AG04450 (cell line): ENCODE measurements at regions not wholly inside any gene's neighbourhood (a gene's known extent, or its start where the extent isn't known, plus 50 kb on each side); places are given as distances from the start of the nearest gene placed in this dataset.

Source experiments
- CTCF ChIA-PET: fragments of 300-600, 350-600 bp; formaldehyde crosslinking; extraction: SDS; loops from one replicate; lab custom pipeline; 2022; ENCODE audit warnings: antibody characterized with exemption, inconsistent platforms; lab: Charles Lee
- POLR2A ChIA-PET: fragments of 350-600 bp; formaldehyde crosslinking; extraction: SDS; loops from one replicate; lab custom pipeline; 2021; ENCODE audit warnings: antibody characterized with exemption, inconsistent platforms; lab: Yijun Ruan, JAX
- DNase-seq: peaks from one replicate; pipeline ENCODE4 v3.0.0-alpha.2; 2011; ENCODE audit warnings: low read depth, low spot score
- H3K27ac ChIP-seq: one replicate; pipeline ENCODE4 v1.5.1; 2012; ENCODE audit warnings: low read depth, low read length, control low read depth
- H3K27me3 ChIP-seq: one replicate; pipeline ENCODE4 v1.6.0; 2012; ENCODE audit warnings: low read length; ENCODE audit not compliant: control insufficient read depth, insufficient read depth
- H3K4me3 ChIP-seq: 2 replicates; pipeline ENCODE4 v1.5.1; 2011; ENCODE audit warnings: mild to moderate bottlenecking, low read depth, low read length, control low read depth
- H3K9me3 ChIP-seq: 2 replicates; pipeline ENCODE4 v1.5.1; 2012; ENCODE audit warnings: low read length; ENCODE audit not compliant: control insufficient read depth, insufficient read depth
- TF ChIP-seq, protein P1 (sequence below): IDR thresholded peaks from 2 replicates; pipeline ENCODE4 v1.5.1; 2011; ENCODE audit warnings: low read depth, low read length, control low read depth, inconsistent platforms

DNA sequence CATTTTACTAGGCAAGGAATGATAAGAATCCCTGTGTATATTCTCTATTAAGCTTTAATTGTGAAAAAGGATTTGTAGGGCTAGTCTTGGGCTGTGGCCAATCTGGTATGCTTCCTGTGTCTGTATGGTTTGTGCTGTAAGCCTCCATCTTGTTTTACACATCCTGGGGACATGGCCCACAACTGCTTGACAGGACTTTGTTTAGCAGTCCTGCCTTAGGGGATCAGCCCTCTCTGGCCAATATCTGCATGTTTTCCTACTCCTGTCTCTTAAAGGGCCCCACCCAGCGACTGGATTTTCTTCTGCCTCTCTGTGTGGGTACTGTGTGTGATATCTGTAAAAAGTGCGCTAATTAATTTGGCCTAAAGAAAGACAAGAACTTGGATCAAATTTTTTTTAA is 813.2 kb downstream of the PLA2G4A start:
- Histone ChIP-seq H3K27me3 (no peaks in the 10 kb centered on the region), H3K4me3 (no peak overlapping the region), H3K27ac (no peak overlapping the region), H3K9me3 (peaks cover 3% of the 10 kb centered on the region; the same call in 1 of the 2 replicates)
- ChIA-PET CTCF (no interaction called here), POLR2A (no interaction called here)
- TF ChIP-seq, protein P1, sequence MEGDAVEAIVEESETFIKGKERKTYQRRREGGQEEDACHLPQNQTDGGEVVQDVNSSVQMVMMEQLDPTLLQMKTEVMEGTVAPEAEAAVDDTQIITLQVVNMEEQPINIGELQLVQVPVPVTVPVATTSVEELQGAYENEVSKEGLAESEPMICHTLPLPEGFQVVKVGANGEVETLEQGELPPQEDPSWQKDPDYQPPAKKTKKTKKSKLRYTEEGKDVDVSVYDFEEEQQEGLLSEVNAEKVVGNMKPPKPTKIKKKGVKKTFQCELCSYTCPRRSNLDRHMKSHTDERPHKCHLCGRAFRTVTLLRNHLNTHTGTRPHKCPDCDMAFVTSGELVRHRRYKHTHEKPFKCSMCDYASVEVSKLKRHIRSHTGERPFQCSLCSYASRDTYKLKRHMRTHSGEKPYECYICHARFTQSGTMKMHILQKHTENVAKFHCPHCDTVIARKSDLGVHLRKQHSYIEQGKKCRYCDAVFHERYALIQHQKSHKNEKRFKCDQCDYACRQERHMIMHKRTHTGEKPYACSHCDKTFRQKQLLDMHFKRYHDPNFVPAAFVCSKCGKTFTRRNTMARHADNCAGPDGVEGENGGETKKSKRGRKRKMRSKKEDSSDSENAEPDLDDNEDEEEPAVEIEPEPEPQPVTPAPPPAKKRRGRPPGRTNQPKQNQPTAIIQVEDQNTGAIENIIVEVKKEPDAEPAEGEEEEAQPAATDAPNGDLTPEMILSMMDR, result no peak
- no peak for DNase-seq

GRCh38 chr1:187645651-187646050 is 816.9 kb downstream of the PLA2G4A start:
- no peak for DNase-seq
- H3K9me3 ChIP-seq, result 0 out of 2 replicates have a peak, but pooled peaks cover 3% of the 10 kb centered on the region
- no peaks in the 10 kb centered on the region for H3K27me3 ChIP-seq
- TF ChIP-seq, protein P1, result no peak
- POLR2A ChIA-PET, result no interaction called here
- CTCF ChIA-PET, result no interaction called here
- H3K27ac ChIP-seq, result no peak overlapping the region
- no peak overlapping the region for H3K4me3 ChIP-seq

DNA sequence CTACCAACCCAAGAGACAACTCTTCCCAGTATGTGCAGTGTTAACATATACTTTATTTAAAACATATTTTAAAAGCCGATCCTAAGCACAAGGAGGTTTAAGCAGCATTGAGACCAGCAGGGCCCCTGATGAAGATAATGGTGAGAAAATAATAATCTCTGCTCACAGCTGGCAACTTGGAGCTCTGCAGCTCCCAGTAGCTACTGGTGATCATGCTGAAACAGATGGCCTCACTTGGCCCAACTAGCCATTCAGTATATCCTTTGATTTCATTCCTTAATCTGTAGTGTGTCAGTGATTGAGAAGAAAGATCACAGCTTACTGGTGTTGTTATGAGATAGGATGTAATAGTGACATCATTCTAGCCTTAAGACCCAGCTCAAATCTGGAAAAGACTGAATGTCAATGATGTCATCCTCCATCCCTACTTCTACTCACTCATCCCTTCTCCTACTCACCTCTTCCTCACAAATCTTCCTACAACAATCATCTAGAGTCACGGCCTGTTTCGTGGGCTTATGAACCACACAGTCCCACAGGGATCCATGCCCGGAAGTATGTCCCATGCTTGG is 817.9 kb downstream of the PLA2G4A start:
- TF ChIP-seq, protein P1, result no peak
- H3K4me3 ChIP-seq, result no peak overlapping the region
- no peaks in the 10 kb centered on the region for H3K27me3 ChIP-seq
- ChIA-PET CTCF (interaction anchor here (0.7 to 1.2 kb wide), 2 partner anchors 9 to 11 kb away, joined by 3 to 4 read pairs; no protein-coding TSS in a partner anchor), POLR2A (no interaction called here)
- no peaks in the 10 kb centered on the region for H3K9me3 ChIP-seq
- no peak overlapping the region for H3K27ac ChIP-seq
- DNase-seq, result no peak

DNA sequence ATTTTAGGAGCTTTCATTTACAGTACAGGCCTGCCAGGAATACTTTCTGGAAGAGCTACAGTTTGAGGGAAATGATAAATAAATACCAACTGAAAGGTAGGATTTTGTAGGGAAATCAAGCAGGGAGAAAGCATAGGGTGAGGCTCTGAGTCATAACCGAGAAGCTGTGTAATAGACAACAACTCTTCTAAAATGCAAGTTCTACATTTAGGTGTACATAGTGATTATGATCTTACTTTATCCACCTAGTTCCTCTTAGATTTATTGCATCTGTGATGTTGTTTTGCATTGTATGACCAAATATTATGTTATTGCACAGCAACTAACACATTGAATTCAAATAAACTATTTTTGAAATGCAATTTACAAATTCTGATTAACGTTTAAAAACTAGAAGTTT is 819.3 kb downstream of the PLA2G4A start:
- Histone ChIP-seq H3K4me3 (no peak overlapping the region), H3K27me3 (no peaks in the 10 kb centered on the region), H3K27ac (no peak overlapping the region), H3K9me3 (no peaks in the 10 kb centered on the region)
- TF ChIP-seq, protein P1, result no peak
- POLR2A ChIA-PET, result no interaction called here
- no peak for DNase-seq
- CTCF ChIA-PET, result no interaction called here

- Histone ChIP-seq H3K9me3 (no peaks in the 10 kb centered on the region), H3K27ac (no peak overlapping the region), H3K27me3 (no peaks in the 10 kb centered on the region), H3K4me3 (no peak overlapping the region)
- no peak for DNase-seq
- ChIA-PET CTCF (interaction anchor here (1.7 kb wide), 1 partner anchor 8 kb away, joined by 3 read pairs; no protein-coding TSS in a partner anchor), POLR2A (no interaction called here)
- TF ChIP-seq, protein P1, result no peak
These were observed 825.9 kb downstream of the PLA2G4A start for GRCh38 chr1:187654635-187655034.
